Activated CD4-positive, alpha-beta T cell treated with anti-CD3 and anti-CD28 coated beads, Interleukin-2, amount 10 ng/mL, durations not matched to agents 7 days and 5 days (primary cell): ENCODE measurements at regions not wholly inside any gene's neighbourhood (a gene's known extent, or its start where the extent isn't known, plus 50 kb on each side); places are given as distances from the start of the nearest gene placed in this dataset.
"Not testable (repeated sequence)": the region's sequence is repeated elsewhere in the genome, so short reads cannot be mapped to it uniquely, and the experiment has no call there.

Experiments
- CTCF ChIA-PET: fragments of 350-600 bp; sonication (Branson Sonifier 250); formaldehyde crosslinking; loops from one replicate; lab custom pipeline; 2021; ENCODE audit warnings: antibody characterized with exemption; lab: Charles Lee
- POLR2A ChIA-PET: fragments of 350-600 bp; sonication (Branson Sonifier 250); formaldehyde crosslinking; loops from one replicate; lab custom pipeline; 2021; ENCODE audit warnings: antibody characterized with exemption; lab: Charles Lee
- DNase-seq: peaks from one replicate; pipeline ENCODE4 v3.0.0-alpha.2; 2020
- H3K27ac Mint-ChIP-seq: one replicate; pipeline ENCODE4 v1.8.0; 2021; ENCODE audit warnings: mild to moderate bottlenecking, moderate library complexity, mixed read lengths
- H3K27me3 Mint-ChIP-seq: one replicate; pipeline ENCODE4 v1.8.0; 2021; ENCODE audit warnings: mixed read lengths
- H3K36me3 Mint-ChIP-seq: one replicate; pipeline ENCODE4 v1.8.0; 2021; ENCODE audit warnings: low read depth, mixed read lengths
- H3K4me1 Mint-ChIP-seq: one replicate; pipeline ENCODE4 v1.8.0; 2021; ENCODE audit warnings: mixed read lengths
- H3K4me3 Mint-ChIP-seq: one replicate; pipeline ENCODE4 v1.8.0; 2021; ENCODE audit warnings: mild to moderate bottlenecking, moderate library complexity, mixed read lengths
- H3K9me3 Mint-ChIP-seq: one replicate; pipeline ENCODE4 v1.8.0; 2021; ENCODE audit warnings: mixed read lengths

GRCh38 chr1:238419209-238419608, 528.5 kb upstream of the ZP4 start:
- no peak overlapping the region for H3K4me3 Mint-ChIP-seq
- H3K27ac Mint-ChIP-seq = no peak overlapping the region
- H3K36me3 Mint-ChIP-seq = no peaks in the 10 kb centered on the region
- DNase-seq = no peak
- no peaks in the 10 kb centered on the region for H3K4me1 Mint-ChIP-seq
- H3K27me3 Mint-ChIP-seq = no peaks in the 10 kb centered on the region
- ChIA-PET POLR2A (no interaction called here), CTCF (no interaction called here)
- peaks cover 4% of the 10 kb centered on the region for H3K9me3 Mint-ChIP-seq

- Mint-ChIP-seq H3K4me3 (no peak overlapping the region), H3K27me3 (no peaks in the 10 kb centered on the region), H3K36me3 (no peaks in the 10 kb centered on the region), H3K9me3 (peaks cover 4% of the 10 kb centered on the region), H3K4me1 (no peaks in the 10 kb centered on the region), H3K27ac (no peak overlapping the region)
- ChIA-PET CTCF (no interaction called here), POLR2A (no interaction called here)
- DNase-seq = no peak
Observed at GRCh38 chr1:238409932-238410331, 519.2 kb upstream of the ZP4 start.

GRCh38 chr1:238409191-238409850, 518.6 kb upstream of the ZP4 start:
- no peak for DNase-seq
- no peaks in the 10 kb centered on the region for H3K36me3 Mint-ChIP-seq
- no peaks in the 10 kb centered on the region for H3K27me3 Mint-ChIP-seq
- H3K27ac Mint-ChIP-seq = no peak overlapping the region
- peaks cover 4% of the 10 kb centered on the region for H3K9me3 Mint-ChIP-seq
- H3K4me3 Mint-ChIP-seq = no peak overlapping the region
- ChIA-PET POLR2A (no interaction called here), CTCF (no interaction called here)
- H3K4me1 Mint-ChIP-seq = no peaks in the 10 kb centered on the region

GRCh38 chr1:238408737-238409136, 518.0 kb upstream of the ZP4 start:
- ChIA-PET POLR2A (no interaction called here), CTCF (no interaction called here)
- H3K9me3 Mint-ChIP-seq = no peaks in the 10 kb centered on the region
- no peaks in the 10 kb centered on the region for H3K27me3 Mint-ChIP-seq
- no peak for DNase-seq
- H3K4me1 Mint-ChIP-seq = no peaks in the 10 kb centered on the region
- H3K4me3 Mint-ChIP-seq = no peak overlapping the region
- no peaks in the 10 kb centered on the region for H3K36me3 Mint-ChIP-seq
- H3K27ac Mint-ChIP-seq = no peak overlapping the region

GRCh38 chr1:238406098-238406860, 515.6 kb upstream of the ZP4 start:
- no peaks in the 10 kb centered on the region for H3K4me1 Mint-ChIP-seq
- no peaks in the 10 kb centered on the region for H3K27me3 Mint-ChIP-seq
- H3K4me3 Mint-ChIP-seq = no peak overlapping the region
- no peaks in the 10 kb centered on the region for H3K9me3 Mint-ChIP-seq
- no peak for DNase-seq
- POLR2A ChIA-PET = no interaction called here
- no peaks in the 10 kb centered on the region for H3K36me3 Mint-ChIP-seq
- CTCF ChIA-PET = no interaction called here
- H3K27ac Mint-ChIP-seq = no peak overlapping the region

GRCh38 chr1:238404921-238405320, 514.2 kb upstream of the ZP4 start:
- Mint-ChIP-seq H3K4me1 (no peaks in the 10 kb centered on the region), H3K36me3 (no peaks in the 10 kb centered on the region), H3K27me3 (no peaks in the 10 kb centered on the region), H3K4me3 (no peak overlapping the region), H3K27ac (no peak overlapping the region), H3K9me3 (no peaks in the 10 kb centered on the region)
- ChIA-PET CTCF (no interaction called here), POLR2A (no interaction called here)
- DNase-seq = no peak

- Mint-ChIP-seq H3K27ac (no peak overlapping the region), H3K9me3 (no peaks in the 10 kb centered on the region), H3K4me1 (no peaks in the 10 kb centered on the region), H3K36me3 (no peaks in the 10 kb centered on the region), H3K4me3 (no peak overlapping the region), H3K27me3 (no peaks in the 10 kb centered on the region)
- DNase-seq = no peak
- POLR2A ChIA-PET = no interaction called here
- CTCF ChIA-PET = no interaction called here
Observed at GRCh38 chr1:238404481-238404880, 513.8 kb upstream of the ZP4 start.

- Mint-ChIP-seq H3K27ac (no peak overlapping the region), H3K36me3 (no peaks in the 10 kb centered on the region), H3K4me3 (no peak overlapping the region), H3K27me3 (no peaks in the 10 kb centered on the region), H3K4me1 (no peaks in the 10 kb centered on the region), H3K9me3 (no peaks in the 10 kb centered on the region)
- ChIA-PET CTCF (no interaction called here), POLR2A (no interaction called here)
- DNase-seq = no peak
Observed at GRCh38 chr1:238401144-238401543, 510.4 kb upstream of the ZP4 start.

GRCh38 chr1:238399558-238399957, 508.8 kb upstream of the ZP4 start:
- no peaks in the 10 kb centered on the region for H3K36me3 Mint-ChIP-seq
- POLR2A ChIA-PET = no interaction called here

GRCh38 chr1:238396140-238396539, 505.4 kb upstream of the ZP4 start:
- Mint-ChIP-seq H3K4me1 (no peaks in the 10 kb centered on the region), H3K4me3 (no peak overlapping the region), H3K27me3 (no peaks in the 10 kb centered on the region), H3K27ac (no peak overlapping the region), H3K9me3 (no peaks in the 10 kb centered on the region), H3K36me3 (no peaks in the 10 kb centered on the region)
- DNase-seq = no peak
- CTCF ChIA-PET = no interaction called here
- POLR2A ChIA-PET = no interaction called here

More at GRCh38 chr1:238399558-238399957, 508.8 kb upstream of the ZP4 start:
- Mint-ChIP-seq H3K4me1 (no peaks in the 10 kb centered on the region), H3K27ac (no peak overlapping the region), H3K27me3 (no peaks in the 10 kb centered on the region), H3K9me3 (no peaks in the 10 kb centered on the region), H3K4me3 (no peak overlapping the region)
- CTCF ChIA-PET = no interaction called here
- DNase-seq = no peak

- DNase-seq = no peak
- Mint-ChIP-seq H3K9me3 (peaks cover 9% of the 10 kb centered on the region), H3K36me3 (no peaks in the 10 kb centered on the region), H3K27me3 (no peaks in the 10 kb centered on the region), H3K27ac (no peak overlapping the region), H3K4me1 (no peaks in the 10 kb centered on the region), H3K4me3 (no peak overlapping the region)
- ChIA-PET POLR2A (no interaction called here), CTCF (interaction anchor here (1.3 kb wide), 1 partner anchor 9 kb away, joined by 3 read pairs; no protein-coding TSS in a partner anchor)
Observed at GRCh38 chr1:238384381-238384780, 493.7 kb upstream of the ZP4 start.

- H3K9me3 Mint-ChIP-seq = peaks cover 13% of the 10 kb centered on the region
Observed at GRCh38 chr1:238380167-238380566, 489.4 kb upstream of the ZP4 start.

GRCh38 chr1:238379446-238379845, 488.7 kb upstream of the ZP4 start:
- peaks cover 13% of the 10 kb centered on the region for H3K9me3 Mint-ChIP-seq
- H3K4me3 Mint-ChIP-seq, H3K36me3 Mint-ChIP-seq, H3K4me1 Mint-ChIP-seq, POLR2A ChIA-PET, H3K27ac Mint-ChIP-seq, DNase-seq, H3K27me3 Mint-ChIP-seq, CTCF ChIA-PET: not testable (repeated sequence)

More at GRCh38 chr1:238380167-238380566, 489.4 kb upstream of the ZP4 start:
- Mint-ChIP-seq H3K36me3 (no peaks in the 10 kb centered on the region), H3K4me1 (no peaks in the 10 kb centered on the region), H3K4me3 (no peak overlapping the region), H3K27me3 (no peaks in the 10 kb centered on the region), H3K27ac (no peak overlapping the region)
- ChIA-PET CTCF (no interaction called here), POLR2A (no interaction called here)
- DNase-seq = no peak
